Retina (tissue), 1 donor: ENCODE measurements at regions not wholly inside any gene's neighbourhood (a gene's known extent, or its start where the extent isn't known, plus 50 kb on each side); places are given as distances from the start of the nearest gene placed in this dataset.

Experiments
- DNase-seq: peaks from one replicate; pipeline ENCODE4 v3.0.0-alpha.2; 2016

DNA sequence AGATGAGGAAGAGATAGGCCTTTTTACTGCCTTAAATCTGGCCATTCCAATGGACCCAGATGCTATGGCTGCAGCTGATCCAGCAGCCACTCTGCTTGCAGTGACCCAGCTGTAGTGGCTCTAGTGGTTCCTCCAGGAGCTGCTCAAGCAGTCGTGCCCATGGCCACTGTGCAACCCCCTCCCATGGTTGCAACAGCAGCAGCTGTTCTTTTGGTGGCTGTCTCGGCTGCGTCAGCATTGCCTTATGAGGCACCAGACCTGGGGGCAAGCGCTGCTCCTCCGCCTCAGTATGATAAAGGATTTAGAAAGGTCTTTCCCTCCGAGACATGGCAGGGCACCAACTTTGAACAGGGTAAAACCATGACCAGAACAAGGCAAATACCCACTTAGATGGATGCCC is 384.9 kb upstream of the DCC start:
- no peak for DNase-seq

GRCh38 chr18:51957001-51957400 is 383.0 kb upstream of the DCC start:
- no peak for DNase-seq

DNA sequence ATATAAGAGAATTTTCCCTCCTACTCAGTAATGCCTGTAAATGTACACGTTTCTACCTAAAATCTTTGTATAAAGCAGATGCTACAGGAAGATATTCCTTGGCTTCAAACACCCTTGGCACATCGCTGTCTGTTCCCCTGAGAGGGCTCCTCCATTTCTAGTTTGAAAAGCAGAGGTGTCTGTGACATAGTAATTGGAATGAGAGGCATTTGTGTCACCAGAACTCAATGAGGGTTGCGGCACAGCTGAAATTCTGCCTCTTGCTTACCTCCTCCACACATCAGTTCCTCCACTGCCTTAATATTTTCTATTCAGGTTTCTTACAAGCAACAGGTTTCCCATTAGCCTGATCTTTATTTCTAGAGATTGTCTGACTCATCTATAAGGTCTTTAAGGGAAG is 359.9 kb upstream of the DCC start:
- no peak for DNase-seq

DNA sequence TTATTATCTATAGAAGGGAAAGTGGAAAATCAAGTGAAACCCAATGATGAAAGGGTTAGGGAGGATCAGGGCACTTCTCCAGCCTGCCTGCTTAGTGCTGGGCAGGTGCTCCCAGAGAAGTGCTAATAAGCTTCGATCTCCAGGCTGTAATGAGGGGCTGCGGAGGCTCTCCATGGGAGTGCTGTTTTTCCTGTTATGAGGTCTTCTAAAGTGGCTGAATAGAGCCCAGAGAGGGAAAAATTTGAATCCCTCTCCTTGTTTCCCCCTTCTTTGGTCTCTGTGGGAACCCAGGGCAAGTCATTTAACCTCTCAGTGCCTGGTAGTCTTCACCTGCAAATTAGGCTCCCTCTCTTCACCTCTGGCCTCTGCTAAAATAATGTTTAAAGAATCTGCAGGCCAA is 351.7 kb upstream of the DCC start:
- no peak for DNase-seq

GRCh38 chr18:51997129-51997528 is 342.9 kb upstream of the DCC start:
- DNase-seq: no peak

DNA sequence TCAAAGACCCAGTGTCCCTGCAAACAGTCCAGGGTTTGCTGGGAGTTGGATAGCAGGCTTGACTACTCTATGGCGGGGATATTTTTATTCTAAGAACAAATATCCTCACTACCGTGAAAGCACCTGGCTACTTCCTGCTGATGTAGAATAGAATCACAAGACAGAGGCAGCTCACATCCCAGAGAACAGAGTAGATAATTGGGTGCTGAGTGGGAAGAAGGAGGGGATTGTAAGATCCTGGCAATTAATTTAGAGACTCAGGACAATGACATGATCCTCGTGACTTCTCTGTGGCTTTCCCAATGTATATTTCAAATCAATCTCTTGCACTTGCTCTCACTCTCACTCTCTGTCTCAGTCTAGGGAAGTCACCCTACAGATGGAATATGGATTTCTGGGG is 341.9 kb upstream of the DCC start:
- DNase-seq: no peak

GRCh38 chr18:51998711-51999110 is 341.3 kb upstream of the DCC start:
- DNase-seq: no peak

- DNase-seq: no peak
These were observed 340.6 kb upstream of the DCC start for GRCh38 chr18:51999351-51999750.

DNA sequence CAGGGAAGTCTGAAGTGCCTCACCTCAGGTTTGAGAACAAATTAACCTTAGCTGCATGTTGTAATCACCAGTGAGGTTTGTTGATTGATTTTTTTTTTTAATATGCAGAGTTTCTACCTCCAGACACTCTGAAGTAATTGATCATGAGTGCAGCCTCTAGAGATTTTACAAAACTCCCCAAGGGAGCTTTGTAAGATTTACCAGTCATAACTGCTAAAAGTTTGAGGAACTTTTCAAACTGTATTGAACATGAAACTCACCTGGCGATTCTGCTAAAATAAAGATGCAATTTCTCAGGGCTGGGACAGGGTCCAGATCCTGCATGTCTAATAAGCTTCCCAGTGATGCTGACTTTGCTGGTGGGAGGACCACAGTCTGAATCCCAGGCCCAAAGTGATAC is 339.6 kb upstream of the DCC start:
- no peak for DNase-seq

- DNase-seq: no peak
These were observed 338.9 kb upstream of the DCC start for GRCh38 chr18:52001106-52001505.

DNA sequence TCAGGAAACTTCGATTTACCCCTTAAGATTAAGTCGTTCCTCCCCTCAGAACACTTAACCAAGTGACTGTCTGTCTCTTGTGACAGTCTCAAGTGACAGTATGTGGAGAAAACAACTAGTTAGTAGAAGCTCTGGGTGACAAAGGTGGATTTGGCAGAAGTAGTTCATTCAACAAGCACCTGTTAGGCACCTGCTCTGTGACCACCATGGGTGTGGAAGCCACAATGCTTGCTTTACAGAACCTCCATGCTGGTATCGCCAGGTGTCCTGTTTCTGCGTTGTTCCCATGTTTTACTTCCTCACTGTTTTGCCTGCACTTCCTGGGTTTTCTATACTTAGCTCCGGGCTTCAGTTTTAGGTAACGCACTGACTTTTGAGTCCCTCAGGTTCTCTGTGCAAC is 337.4 kb upstream of the DCC start:
- DNase-seq: no peak

DNA sequence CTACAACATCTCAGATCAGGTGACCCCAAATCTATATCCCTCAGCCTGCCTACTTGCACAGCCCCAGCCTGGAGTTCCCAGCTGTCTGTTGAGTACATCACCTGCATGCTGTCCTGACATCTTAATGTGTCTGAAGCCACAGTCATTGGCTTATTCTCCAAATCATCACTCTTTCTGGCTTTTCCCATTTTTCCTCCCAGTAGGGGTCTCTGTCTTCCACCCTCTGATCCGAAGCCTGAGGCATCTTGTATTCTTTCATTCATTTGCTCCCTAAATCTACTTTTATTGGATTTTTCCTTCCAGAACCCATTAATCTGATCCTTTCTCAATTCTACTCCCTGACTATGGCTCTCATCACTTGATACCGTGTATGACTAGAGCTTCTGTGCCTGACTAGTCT is 332.9 kb upstream of the DCC start:
- DNase-seq: no peak

- no peak for DNase-seq
These were observed 331.7 kb upstream of the DCC start for GRCh38 chr18:52008330-52008729.

DNA sequence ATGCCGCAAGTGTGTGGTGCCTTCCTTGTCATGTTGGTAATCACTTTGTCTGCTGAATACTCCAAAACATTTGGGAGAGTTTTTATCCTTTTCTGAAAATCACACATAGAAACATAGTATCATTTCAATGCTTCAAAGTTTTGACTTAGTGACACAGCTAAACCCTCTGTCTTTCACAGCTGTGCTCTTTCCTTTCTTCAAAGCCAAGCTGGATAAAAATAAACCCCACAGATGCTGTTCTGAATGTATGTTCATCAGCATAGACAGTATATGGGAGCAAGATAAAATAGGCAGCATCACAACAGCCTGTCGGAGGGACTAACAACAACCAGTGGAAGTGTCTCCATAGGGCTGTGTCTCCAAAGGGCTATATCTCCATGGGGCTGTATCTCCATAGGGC is 331.3 kb upstream of the DCC start:
- DNase-seq: no peak

- DNase-seq: no peak
These were observed 330.0 kb upstream of the DCC start for GRCh38 chr18:52009958-52010357.

DNA sequence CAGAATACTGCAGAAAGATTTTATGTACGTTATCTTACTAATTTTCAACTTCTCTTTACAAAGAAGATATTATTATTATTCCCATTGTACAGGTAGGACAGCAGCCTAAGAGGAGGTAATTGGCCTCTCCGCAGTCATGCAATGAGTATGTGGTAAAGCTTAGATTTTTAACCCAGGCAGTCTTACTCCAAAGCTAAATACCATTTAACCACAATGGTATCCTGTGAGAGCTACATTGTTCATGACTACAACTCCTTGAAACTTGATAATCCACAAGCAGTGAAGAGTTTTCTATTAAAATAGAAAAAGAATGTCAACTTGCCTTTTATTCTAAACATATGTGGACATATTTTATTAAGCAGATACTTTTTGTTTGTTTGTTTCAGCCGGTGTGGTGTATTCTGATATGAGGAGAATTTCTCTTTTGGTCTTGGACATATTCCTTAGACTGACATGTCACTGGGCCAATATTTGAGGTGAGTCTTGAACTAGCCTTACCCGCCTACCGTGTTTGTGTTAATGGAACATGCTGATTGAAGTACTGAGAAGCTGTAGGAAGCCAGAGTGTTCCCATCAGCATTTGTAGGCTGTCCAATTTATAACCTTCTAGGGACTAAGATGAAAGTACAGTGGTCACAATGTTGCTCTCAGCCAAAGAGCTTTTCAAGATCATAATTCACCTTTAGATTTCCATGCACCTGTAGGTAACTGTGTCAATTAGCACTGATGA is 293.9 kb upstream of the DCC start:
- no peak for DNase-seq

DNA sequence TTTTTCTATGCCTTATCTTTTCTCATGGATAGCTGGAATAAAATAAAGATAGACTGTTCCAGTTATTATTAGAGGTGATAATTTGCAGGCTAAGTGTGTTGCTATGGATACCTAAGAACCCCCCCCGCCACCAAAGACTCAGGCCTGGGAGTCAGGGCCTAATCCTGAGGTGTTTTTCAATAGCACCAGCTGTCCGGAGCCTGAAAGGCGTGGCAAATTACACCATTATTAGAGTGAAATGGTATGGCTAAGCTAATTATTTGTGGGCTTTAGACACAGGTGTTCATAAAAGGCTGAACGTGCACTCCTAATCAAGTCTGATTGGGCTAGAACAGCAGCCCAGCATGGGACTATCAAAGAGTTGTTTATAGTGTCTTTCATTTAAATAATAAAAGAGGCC is 293.2 kb upstream of the DCC start:
- DNase-seq: no peak

GRCh38 chr18:52054324-52054723 is 285.7 kb upstream of the DCC start:
- DNase-seq: no peak

GRCh38 chr18:52060607-52061304 is 279.2 kb upstream of the DCC start:
- peak; percentile 32 for DNase-seq

GRCh38 chr18:52063923-52064322 is 276.1 kb upstream of the DCC start:
- no peak for DNase-seq

DNA sequence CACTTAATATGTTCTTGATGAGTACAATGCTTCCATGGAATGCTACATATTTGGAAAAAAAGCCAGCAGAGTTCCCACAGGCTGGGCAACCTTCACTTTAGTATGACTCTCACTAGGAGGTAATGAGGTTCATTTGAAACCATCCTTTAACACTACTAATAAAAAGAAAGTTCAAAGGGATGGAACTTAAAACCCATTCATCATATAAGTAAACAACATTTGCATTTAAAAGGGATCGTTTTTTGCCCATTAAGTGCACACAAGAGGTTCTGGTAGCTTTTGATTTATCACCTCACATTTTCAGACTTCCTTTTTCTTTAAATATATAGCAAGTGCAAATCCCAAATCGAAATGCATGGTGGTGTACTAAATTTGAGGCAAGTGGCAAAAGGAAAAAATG is 270.8 kb upstream of the DCC start:
- no peak for DNase-seq

DNA sequence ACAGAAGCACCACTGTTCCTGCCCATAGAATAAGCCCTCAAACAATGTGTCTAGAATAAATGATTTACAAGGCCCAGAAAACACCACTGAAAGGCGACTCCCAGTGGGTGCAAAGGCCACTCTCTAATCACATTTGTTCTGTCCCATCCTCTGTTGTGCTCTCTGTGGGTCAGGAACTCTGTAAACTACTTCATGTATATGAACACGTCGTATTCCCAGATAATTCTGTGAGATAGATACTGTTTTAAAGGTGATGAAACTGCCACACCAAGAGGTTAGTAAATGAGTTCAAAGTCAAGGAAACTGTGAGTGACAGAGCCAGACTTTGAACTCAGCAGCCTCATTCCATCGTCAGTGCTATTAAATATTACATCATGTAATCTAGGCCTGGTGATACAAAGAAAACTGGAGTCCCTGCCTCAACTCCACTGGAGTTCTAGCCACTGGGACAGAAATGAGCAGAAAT is 269.7 kb upstream of the DCC start:
- DNase-seq: no peak

DNA sequence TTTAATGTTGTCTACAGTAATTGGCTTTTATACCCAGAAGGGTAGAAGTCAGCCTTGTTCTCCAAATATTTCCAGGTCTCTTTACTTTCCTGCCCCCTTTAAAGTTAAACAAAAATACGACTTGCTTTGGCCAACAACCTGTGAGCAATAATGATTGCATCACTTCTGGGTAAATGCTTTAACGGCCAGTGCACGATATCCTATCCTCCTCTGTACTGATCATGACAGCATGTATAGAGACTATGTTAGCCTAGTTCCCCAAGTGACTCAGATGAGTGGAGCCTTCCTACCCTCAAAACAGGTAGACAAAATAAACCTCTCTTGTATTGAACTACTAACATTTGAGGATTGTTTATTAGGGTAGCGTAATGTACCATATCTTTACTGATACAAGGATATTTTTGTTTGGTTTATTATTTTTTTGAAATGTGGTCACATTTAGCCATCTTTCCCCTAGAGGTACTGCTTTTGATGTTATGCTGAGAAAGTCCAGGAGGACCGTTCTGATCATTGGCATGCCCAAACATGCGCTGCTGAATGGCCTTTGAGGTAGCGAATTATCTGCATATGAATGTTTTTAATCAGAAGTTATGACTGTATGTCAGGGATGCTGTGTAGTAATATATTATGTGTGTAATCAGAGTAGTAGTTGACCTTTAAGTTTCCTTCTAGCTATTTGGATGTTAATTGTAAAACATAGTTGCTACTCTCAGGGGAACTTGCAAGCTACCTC is 262.6 kb upstream of the DCC start:
- DNase-seq: no peak

- no peak for DNase-seq
These were observed 257.8 kb upstream of the DCC start for GRCh38 chr18:52082246-52082645.
